ENCODE measurements at regions not wholly inside any gene's neighbourhood (a gene's known extent, or its start where the extent isn't known, plus 50 kb on each side); places are given as distances from the start of the nearest gene placed in this dataset.

DNA sequence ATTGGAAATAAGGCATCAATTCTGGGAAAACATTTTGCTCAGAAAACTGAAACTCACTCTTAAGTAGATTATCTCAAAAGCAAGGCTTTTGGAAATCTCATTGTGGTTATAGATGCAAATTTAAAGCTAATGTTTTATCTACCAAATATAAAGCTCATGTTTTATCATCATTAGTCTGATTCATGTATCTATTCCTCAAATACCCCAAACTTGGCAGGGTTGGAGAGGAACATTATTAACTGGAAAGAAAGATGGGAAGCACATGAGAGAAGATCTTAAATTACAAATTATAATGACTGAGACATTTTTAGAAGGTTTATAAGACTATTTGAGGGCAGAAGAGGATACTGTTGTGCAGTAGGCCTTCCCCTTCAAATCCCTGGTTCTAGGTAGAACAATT, 137.3 kb upstream of the TGFBR2 start:
- Histone ChIP-seq H3K79me2 (replicated peaks; ENCODE audit: insufficient read depth, low read length) (no peaks in the 10 kb centered on the region), H3K27ac (ENCODE audit: low read length) (no peak overlapping the region), H3K4me2 (ENCODE audit: low read length) (no peak overlapping the region), H3K9ac (ENCODE audit: low read length) (no peak overlapping the region), H3F3A (ENCODE audit: insufficient read depth, low read length, poor library complexity, severe bottlenecking) (no peaks in the 10 kb centered on the region), H3K36me3 (ENCODE audit: insufficient read depth, low read length) (no peaks in the 10 kb centered on the region), H4K20me1 (ENCODE audit: insufficient read depth) (no peaks in the 10 kb centered on the region), H3K9me2 (ENCODE audit: insufficient read depth, low read length) (no peaks in the 10 kb centered on the region), H3K9me3 (ENCODE audit: low read length) (no peaks in the 10 kb centered on the region), H3K4me3 (ENCODE audit: low read length) (no peak overlapping the region), H3K27me3 (ENCODE audit: insufficient read depth, low read depth, low read length) (no peaks in the 10 kb centered on the region), H2AFZ (ENCODE audit: low read depth, low read length) (no peak overlapping the region)
- TF ChIP-seq RAD21 (conservative IDR thresholded peaks at IDR 0.05) (no peak), TAF1 (IDR thresholded peaks at IDR 0.05; ENCODE audit: low read depth) (no peak)

DNA sequence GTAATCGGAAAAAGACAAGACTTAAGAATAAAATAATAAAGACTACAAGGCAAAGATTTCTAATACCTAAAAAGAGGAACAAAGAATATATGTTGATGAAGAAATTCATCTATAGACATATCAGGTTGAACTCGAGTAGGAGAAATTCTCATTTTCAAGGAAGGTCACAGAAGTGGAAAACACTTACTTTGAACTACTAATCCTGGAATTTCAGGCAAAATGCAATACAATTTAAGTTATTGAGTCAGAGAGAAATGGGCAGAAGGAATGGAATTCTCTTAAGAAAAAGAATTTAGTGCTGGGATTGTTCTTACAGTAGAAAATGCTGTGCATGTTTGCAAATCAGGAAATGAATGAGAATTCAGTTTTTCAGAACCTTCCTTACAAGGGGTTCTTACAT, 135.9 kb upstream of the TGFBR2 start:
- H3K4me2 ChIP-seq (ENCODE audit: low read length): no peak overlapping the region

More for the DNA sequence above, 135.9 kb upstream of the TGFBR2 start:
- H3F3A ChIP-seq (ENCODE audit: insufficient read depth, low read length, poor library complexity, severe bottlenecking): no peaks in the 10 kb centered on the region
- no peaks in the 10 kb centered on the region for H4K20me1 ChIP-seq (ENCODE audit: insufficient read depth)
- no peak for TF ChIP-seq SMC3 (conservative IDR thresholded peaks at IDR 0.05; ENCODE audit: poor library complexity)
- TF ChIP-seq MXI1 (conservative IDR thresholded peaks at IDR 0.05; ENCODE audit: poor library complexity, severe bottlenecking): no peak
- TF ChIP-seq RAD21 (conservative IDR thresholded peaks at IDR 0.05): no peak
- no peak for TF ChIP-seq TAF1 (IDR thresholded peaks at IDR 0.05; ENCODE audit: low read depth)
- TF ChIP-seq, protein P1, sequence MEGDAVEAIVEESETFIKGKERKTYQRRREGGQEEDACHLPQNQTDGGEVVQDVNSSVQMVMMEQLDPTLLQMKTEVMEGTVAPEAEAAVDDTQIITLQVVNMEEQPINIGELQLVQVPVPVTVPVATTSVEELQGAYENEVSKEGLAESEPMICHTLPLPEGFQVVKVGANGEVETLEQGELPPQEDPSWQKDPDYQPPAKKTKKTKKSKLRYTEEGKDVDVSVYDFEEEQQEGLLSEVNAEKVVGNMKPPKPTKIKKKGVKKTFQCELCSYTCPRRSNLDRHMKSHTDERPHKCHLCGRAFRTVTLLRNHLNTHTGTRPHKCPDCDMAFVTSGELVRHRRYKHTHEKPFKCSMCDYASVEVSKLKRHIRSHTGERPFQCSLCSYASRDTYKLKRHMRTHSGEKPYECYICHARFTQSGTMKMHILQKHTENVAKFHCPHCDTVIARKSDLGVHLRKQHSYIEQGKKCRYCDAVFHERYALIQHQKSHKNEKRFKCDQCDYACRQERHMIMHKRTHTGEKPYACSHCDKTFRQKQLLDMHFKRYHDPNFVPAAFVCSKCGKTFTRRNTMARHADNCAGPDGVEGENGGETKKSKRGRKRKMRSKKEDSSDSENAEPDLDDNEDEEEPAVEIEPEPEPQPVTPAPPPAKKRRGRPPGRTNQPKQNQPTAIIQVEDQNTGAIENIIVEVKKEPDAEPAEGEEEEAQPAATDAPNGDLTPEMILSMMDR (IDR thresholded peaks at IDR 0.05; ENCODE audit: poor library complexity, severe bottlenecking): no peak
- TF ChIP-seq EZH2 (IDR thresholded peaks at IDR 0.05; ENCODE audit: borderline replicate concordance, insufficient read depth, low read length, poor library complexity, severe bottlenecking): no peak
- no peak for TF ChIP-seq EP300 (conservative IDR thresholded peaks at IDR 0.05; ENCODE audit: poor library complexity, severe bottlenecking)
- TF ChIP-seq REST (IDR thresholded peaks at IDR 0.05; ENCODE audit: borderline replicate concordance): no peak
- no peak for TF ChIP-seq POLR2AphosphoS5 (IDR thresholded peaks at IDR 0.05)
- H3K36me3 ChIP-seq (ENCODE audit: insufficient read depth, low read length): no peaks in the 10 kb centered on the region
- H3K4me3 ChIP-seq (ENCODE audit: low read length): no peak overlapping the region
- no peaks in the 10 kb centered on the region for H3K27me3 ChIP-seq (ENCODE audit: insufficient read depth, low read depth, low read length)
- no peak overlapping the region for H3K27ac ChIP-seq (ENCODE audit: low read length)
- H3K79me2 ChIP-seq (replicated peaks; ENCODE audit: insufficient read depth, low read length): no peaks in the 10 kb centered on the region
- H3K9ac ChIP-seq (ENCODE audit: low read length): no peak overlapping the region
- no peaks in the 10 kb centered on the region for H3K9me3 ChIP-seq (ENCODE audit: low read length)
- H2AFZ ChIP-seq (ENCODE audit: low read depth, low read length): no peak overlapping the region
- no peaks in the 10 kb centered on the region for H3K9me2 ChIP-seq (ENCODE audit: insufficient read depth, low read length)

Data from neural cell (in vitro differentiated cells).